Body of pancreas (tissue), 4 donors: ENCODE measurements at regions not wholly inside any gene's neighbourhood (a gene's known extent, or its start where the extent isn't known, plus 50 kb on each side); places are given as distances from the start of the nearest gene placed in this dataset.

ENCODE experiments used
- ATAC-seq: fragments of 150-250 bp; one replicate; pipeline ENCODE4 v1.9.1; 2016
- DNase-seq, 4 donors: peaks; one replicate each; pipeline ENCODE4 v3.0.0-alpha.2; 2019
- H3K27ac ChIP-seq, 4 donors: fragments of 200-600 bp; sonication (generic); 1 replicate in 3 of 4; 2 replicates in 1 of 4; pipeline versions ENCODE4 v1.5.1 to v1.6.1; 2016 to 2019; ENCODE audit warnings: mild to moderate bottlenecking in 1 of 4, mixed read lengths in 1 of 4, moderate library complexity in 1 of 4
- H3K27me3 ChIP-seq, 2 donors: fragments of 200-600 bp; sonication (generic); one replicate each; pipeline ENCODE4 v1.6.0; 2016; ENCODE audit warnings: mild to moderate bottlenecking in 1 of 2
- H3K36me3 ChIP-seq, 2 donors: fragments of 200-600 bp; sonication (generic); replicated peaks in 1 of 2; 2 replicates each; pipeline ENCODE4 v1.5.1; 2016; ENCODE audit warnings: low read depth in 2 of 2; ENCODE audit not compliant: insufficient read depth in 1 of 2
- H3K4me1 ChIP-seq: fragments of 200-600 bp; sonication (generic); one replicate; pipeline ENCODE4 v1.6.0; 2016
- H3K4me3 ChIP-seq, 2 donors: fragments of 200-600 bp; sonication (generic); 1 replicate in 1 of 2; 2 replicates in 1 of 2; pipeline ENCODE4 v1.5.1; 2016 to 2019
- H3K9me3 ChIP-seq, 3 donors: fragments of 200-600 bp; sonication (generic); 1 replicate in 2 of 3; 2 replicates in 1 of 3; pipeline ENCODE4 v1.5.1; 2016
- CTCF ChIP-seq, 7 experiments: fragments of 450-650 bp in 4 of 7; fragments of 200-600 bp in 3 of 7; sonication (generic) in 3 of 7; IDR thresholded peaks; one replicate each; pipeline ENCODE4 v1.5.1; 2016 to 2019; ENCODE audit warnings: antibody characterized with exemption in 7 of 7
- POLR2A ChIP-seq, 3 donors: fragments of 450-650 bp; IDR thresholded peaks; one replicate each; pipeline ENCODE4 v1.6.1; 2016; ENCODE audit warnings: antibody characterized with exemption in 3 of 3, mild to moderate bottlenecking in 2 of 3
- WGBS, 2 donors: methylation state at CpG; one replicate each; pipeline ENCODE4 v1.1.5; 2017; 5-methylcytosine and 5-hydroxymethylcytosine counted together
- intact Hi-C: fragments of 100-400 bp; cut with DNase I; formaldehyde crosslinking; loops from one replicate; pipeline ENCODE4 v1.15.1; 2023

GRCh38 chr1:29628190-29628589, 391.9 kb downstream of the PTPRU start:
- Histone ChIP-seq H3K9me3 (no peaks in the 10 kb centered on the region), H3K4me3 (no peak overlapping the region), H3K27ac (no peak overlapping the region), H3K27me3 (no peaks in the 10 kb centered on the region), H3K36me3 (no peaks in the 10 kb centered on the region), H3K4me1 (no peaks in the 10 kb centered on the region)
- intact Hi-C loops: no loop called here
- TF ChIP-seq CTCF (IDR thresholded peaks at IDR 0.05) (no peak), POLR2A (IDR thresholded peaks at IDR 0.05) (no peak)
- 64 to 90% methylated on average over 2 of the region's 2 CpGs for WGBS, 2 donors
- ATAC-seq: no peak
- DNase-seq: no peak

GRCh38 chr1:29626726-29627125, 390.4 kb downstream of the PTPRU start:
- Histone ChIP-seq H3K4me1 (no peaks in the 10 kb centered on the region), H3K27me3 (no peaks in the 10 kb centered on the region), H3K9me3 (no peaks in the 10 kb centered on the region), H3K27ac (no peak overlapping the region), H3K36me3 (no peaks in the 10 kb centered on the region), H3K4me3 (no peak overlapping the region)
- no peak for DNase-seq
- 81 to 85% methylated on average over 5 of the region's 5 CpGs for WGBS, 2 donors
- intact Hi-C loops: no loop called here
- no peak for ATAC-seq
- no peak for TF ChIP-seq CTCF (IDR thresholded peaks at IDR 0.05)
- no peak for TF ChIP-seq POLR2A (IDR thresholded peaks at IDR 0.05)

- 56 to 77% methylated on average over 7 to 8 of the region's 8 CpGs for WGBS, 2 donors
- Histone ChIP-seq H3K27me3 (no peaks in the 10 kb centered on the region), H3K4me3 (no peak overlapping the region)
These were observed 389.7 kb downstream of the PTPRU start for GRCh38 chr1:29626066-29626465.

GRCh38 chr1:29625084-29625420, 388.7 kb downstream of the PTPRU start:
- H3K4me1 ChIP-seq: no peaks in the 10 kb centered on the region
- DNase-seq (no peak), ATAC-seq (no peak)
- intact Hi-C loops: no loop called here
- H3K27ac ChIP-seq: no peak overlapping the region
- 100% methylated on average over 1 of the region's 1 CpG; no CpG with 5 or more reads in 1 of the 2 donors for WGBS, 2 donors
- H3K9me3 ChIP-seq: no peaks in the 10 kb centered on the region
- H3K4me3 ChIP-seq: no peak overlapping the region
- H3K27me3 ChIP-seq: no peaks in the 10 kb centered on the region
- TF ChIP-seq POLR2A (IDR thresholded peaks at IDR 0.05) (no peak), CTCF (IDR thresholded peaks at IDR 0.05) (no peak)
- H3K36me3 ChIP-seq: no peaks in the 10 kb centered on the region

More at GRCh38 chr1:29626066-29626465, 389.7 kb downstream of the PTPRU start:
- no peak for TF ChIP-seq CTCF (IDR thresholded peaks at IDR 0.05)
- ATAC-seq (no peak), DNase-seq (no peak)
- Histone ChIP-seq H3K4me1 (no peaks in the 10 kb centered on the region), H3K27ac (no peak overlapping the region), H3K9me3 (no peaks in the 10 kb centered on the region), H3K36me3 (no peaks in the 10 kb centered on the region)
- intact Hi-C loops: no loop called here

GRCh38 chr1:29624320-29625083, 388.2 kb downstream of the PTPRU start:
- H3K4me3 ChIP-seq: no peak overlapping the region
- no peak overlapping the region for H3K27ac ChIP-seq
- no peak for TF ChIP-seq CTCF (IDR thresholded peaks at IDR 0.05)
- TF ChIP-seq POLR2A (IDR thresholded peaks at IDR 0.05): no peak
- 78% methylated on average over 8 to 9 of the region's 9 CpGs for WGBS, 2 donors
- intact Hi-C loops: no loop called here
- no peaks in the 10 kb centered on the region for H3K27me3 ChIP-seq
- ATAC-seq (no peak), DNase-seq (no peak)
- no peaks in the 10 kb centered on the region for H3K4me1 ChIP-seq
- H3K36me3 ChIP-seq: no peaks in the 10 kb centered on the region
- no peaks in the 10 kb centered on the region for H3K9me3 ChIP-seq
